HL-60 (cell line): ENCODE measurements at regions not wholly inside any gene's neighbourhood (a gene's known extent, or its start where the extent isn't known, plus 50 kb on each side); places are given as distances from the start of the nearest gene placed in this dataset.

Experiments used
- GABPA ChIP-seq: IDR thresholded peaks from 2 replicates; pipeline ENCODE4 v1.6.1; 2012; ENCODE audit warnings: low read depth
- POLR2AphosphoS5 ChIP-seq: IDR thresholded peaks from 2 replicates; pipeline ENCODE4 v1.6.1; 2012; ENCODE audit warnings: low read depth
- TF ChIP-seq, protein P1 (sequence below): IDR thresholded peaks from one replicate; pipeline ENCODE4 v1.5.1; 2011; ENCODE audit warnings: low read length, control low read depth, inconsistent platforms; ENCODE audit not compliant: insufficient read depth

DNA sequence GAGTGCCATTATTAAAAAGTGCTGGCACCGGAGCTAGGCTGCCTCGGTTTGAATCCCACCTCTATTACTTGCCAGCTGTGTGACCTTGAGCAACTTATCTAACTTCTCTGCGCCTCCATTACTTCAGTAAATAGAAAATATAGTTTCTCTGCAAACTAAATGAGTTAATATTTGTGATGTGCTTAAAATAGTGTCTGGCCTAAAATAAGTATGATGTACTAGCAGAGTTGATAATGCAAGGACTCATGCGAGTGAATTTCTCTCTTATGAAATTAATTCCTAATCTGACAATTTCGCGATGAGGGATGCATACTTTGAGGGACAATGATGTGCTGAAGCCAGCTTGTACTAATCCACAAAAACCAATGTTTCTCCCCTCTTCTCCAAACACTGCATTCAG is 180.8 kb upstream of the NTF3 start:
- TF ChIP-seq, protein P1, sequence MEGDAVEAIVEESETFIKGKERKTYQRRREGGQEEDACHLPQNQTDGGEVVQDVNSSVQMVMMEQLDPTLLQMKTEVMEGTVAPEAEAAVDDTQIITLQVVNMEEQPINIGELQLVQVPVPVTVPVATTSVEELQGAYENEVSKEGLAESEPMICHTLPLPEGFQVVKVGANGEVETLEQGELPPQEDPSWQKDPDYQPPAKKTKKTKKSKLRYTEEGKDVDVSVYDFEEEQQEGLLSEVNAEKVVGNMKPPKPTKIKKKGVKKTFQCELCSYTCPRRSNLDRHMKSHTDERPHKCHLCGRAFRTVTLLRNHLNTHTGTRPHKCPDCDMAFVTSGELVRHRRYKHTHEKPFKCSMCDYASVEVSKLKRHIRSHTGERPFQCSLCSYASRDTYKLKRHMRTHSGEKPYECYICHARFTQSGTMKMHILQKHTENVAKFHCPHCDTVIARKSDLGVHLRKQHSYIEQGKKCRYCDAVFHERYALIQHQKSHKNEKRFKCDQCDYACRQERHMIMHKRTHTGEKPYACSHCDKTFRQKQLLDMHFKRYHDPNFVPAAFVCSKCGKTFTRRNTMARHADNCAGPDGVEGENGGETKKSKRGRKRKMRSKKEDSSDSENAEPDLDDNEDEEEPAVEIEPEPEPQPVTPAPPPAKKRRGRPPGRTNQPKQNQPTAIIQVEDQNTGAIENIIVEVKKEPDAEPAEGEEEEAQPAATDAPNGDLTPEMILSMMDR, result no peak
- TF ChIP-seq GABPA (no peak), POLR2AphosphoS5 (no peak)
